HG03025 (cell line): ENCODE measurements at regions not wholly inside any gene's neighbourhood (a gene's known extent, or its start where the extent isn't known, plus 50 kb on each side); places are given as distances from the start of the nearest gene placed in this dataset.
"Not testable (repeated sequence)": the region's sequence is repeated elsewhere in the genome, so short reads cannot be mapped to it uniquely, and the experiment has no call there.

Source experiments
- ATAC-seq: cut with Tn5 transposase; IDR thresholded peaks from one replicate; pipeline ENCODE4 v1.9.1; 2021; ENCODE audit warnings: mild to moderate bottlenecking, moderate library complexity; ENCODE audit not compliant: unreplicated experiment, low FRiP score

DNA sequence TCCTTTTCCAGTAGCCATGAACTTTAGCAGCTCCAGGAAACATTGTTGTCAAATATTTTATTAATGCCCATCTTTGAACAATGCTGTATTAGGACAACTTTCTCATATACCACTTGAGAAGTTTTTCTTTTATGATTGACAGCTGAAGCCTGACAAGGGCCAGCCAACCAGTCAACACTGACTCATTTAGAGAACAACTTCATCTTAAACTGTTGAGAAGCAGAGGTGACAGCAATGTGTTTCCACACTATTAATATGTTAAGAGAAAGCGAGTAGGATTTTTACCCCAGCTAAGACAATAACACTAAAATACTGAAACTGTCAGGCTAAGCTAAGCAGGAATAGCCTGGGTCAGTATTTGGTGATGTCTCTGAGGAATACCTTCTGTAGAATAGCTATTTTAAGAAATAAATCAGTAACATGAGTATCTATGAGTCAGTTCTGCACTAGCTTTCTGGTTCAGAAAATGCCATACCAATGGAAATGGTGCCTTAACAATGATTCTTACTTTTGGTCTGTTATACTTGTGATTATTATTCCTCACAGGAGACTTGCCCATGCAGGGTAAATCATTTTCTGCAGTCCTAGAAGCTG lies 168.8 kb upstream of the POT1 start:
- peak; percentile 80 for ATAC-seq

DNA sequence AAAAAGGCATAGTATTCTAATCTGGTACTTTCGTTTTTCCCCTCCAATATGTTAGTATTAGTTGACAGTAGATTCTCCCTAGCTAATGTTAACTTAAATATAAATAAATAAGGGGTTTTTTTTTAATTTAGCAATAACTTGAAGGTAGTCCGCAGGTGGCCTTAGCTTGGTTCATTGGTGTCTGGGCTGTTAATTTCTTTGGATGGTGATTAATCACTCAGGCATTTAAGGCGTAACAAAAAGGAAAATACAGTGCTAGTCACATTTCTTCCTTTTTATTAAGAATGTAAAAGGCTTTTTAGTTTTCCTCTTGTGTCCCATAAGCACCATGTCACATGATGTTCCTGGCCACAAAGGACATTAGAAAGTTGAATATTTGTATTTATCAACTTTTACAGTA lies 161.0 kb upstream of the POT1 start:
- no peak for ATAC-seq

DNA sequence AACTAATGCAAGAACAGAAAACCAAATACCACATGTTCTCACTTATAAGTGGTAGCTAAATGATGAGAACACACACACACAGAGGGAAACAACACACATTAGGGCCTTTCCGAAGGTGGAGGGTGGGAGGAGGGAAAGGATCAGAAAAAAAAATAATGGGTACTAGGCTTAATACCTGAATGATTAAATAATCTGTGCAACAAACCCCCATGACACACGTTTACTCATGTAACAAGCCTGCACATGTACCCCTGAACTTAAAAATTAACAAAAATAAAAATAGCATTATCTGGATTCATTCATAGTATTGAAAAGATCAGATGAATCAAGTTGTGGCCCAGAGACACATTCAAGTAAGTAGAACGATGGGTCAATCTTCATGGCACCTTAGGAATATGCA lies 159.5 kb upstream of the POT1 start:
- no peak for ATAC-seq

DNA sequence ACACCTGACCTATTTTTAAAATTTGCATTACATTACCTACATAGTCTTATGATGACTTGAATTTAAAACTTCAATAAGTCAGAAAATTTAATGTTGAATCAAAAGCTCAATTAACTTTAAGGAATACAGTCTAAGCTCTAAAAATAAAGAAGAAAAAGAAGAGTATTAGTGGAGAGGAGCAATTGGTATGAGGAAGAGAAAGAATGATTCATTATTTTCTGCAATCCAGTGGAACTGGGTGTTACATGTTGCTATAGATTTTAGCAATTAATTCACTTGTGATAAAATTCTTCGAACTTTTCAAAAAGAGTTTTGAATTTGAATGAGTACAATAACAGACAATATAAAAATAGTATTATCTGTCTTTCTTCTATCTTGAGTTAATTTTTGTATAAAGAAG lies 158.9 kb upstream of the POT1 start:
- ATAC-seq = no peak

DNA sequence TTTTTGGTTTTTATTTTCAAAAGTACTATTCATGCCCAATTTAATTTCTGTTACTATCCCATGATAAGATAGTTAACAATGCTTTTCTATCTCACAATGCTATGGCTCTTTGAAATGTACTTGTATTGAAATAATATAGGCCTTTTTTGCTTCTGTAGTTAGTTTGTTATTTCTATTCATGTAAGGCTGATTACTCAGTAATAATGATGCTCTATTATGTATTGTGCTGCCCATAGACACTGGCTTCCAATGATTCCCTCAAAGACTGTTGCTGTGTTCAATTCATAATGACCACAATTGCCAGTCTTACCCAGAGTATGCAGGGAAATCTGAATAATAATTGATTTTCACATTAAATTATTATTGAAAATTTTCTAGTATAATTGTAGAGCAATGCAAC lies 155.5 kb upstream of the POT1 start:
- no peak for ATAC-seq

DNA sequence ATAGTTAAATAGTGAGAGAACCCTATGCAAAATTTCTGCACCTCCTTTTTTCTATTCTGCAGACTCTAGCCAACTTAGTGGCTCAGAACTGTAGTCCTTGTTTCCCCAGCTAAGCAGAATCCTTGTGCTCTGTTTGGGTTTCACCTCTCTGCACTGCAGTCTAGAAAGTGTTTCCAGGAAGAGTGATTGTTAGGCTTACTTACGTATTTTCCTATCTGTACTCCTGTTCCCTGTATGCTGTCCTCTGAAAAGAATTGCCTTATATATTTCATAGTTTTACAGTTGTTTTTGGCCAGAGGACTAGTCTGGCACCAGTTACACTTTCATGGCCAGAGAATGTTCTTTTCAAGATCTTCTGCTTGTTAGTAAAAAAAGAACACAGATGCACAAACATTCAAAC lies 154.6 kb upstream of the POT1 start:
- ATAC-seq = no peak

DNA sequence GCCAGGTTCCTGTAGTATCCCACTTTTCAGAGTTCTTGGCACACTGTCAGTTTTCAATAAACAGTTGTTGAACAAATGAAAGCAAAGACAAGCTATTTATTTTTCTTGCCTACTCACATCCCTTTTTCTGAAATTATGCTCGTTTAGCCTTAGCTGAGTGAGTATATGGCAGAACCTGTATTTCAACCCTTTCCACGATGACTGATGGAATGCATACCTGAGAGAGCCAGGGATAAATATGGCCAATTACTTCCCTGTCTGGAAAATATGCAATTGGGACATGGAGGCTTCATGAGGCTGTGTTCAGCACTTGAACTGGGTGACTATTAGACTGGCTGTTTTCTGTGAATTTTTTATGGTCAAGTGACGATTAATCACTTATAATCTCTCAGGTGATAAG lies 144.5 kb upstream of the POT1 start:
- no peak for ATAC-seq

DNA sequence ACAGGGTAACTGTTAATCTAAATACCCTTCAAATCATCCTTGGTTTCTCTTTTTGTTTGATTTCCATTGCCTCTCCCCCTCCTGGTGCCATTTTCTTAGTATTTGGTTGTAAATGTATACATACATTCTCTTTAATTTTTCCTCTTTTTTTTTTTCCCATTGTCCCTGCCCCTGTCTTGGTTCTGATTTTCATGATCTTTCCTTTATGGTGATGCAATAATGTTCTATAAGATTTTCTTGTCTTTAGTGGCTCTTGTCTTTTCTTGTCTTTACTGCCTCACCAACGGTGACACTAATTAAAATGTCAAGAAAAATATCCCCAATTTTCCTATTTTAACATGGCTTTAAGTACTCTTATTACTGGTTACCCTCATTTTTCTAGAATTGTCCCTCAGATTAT lies 135.9 kb upstream of the POT1 start:
- no peak for ATAC-seq

DNA sequence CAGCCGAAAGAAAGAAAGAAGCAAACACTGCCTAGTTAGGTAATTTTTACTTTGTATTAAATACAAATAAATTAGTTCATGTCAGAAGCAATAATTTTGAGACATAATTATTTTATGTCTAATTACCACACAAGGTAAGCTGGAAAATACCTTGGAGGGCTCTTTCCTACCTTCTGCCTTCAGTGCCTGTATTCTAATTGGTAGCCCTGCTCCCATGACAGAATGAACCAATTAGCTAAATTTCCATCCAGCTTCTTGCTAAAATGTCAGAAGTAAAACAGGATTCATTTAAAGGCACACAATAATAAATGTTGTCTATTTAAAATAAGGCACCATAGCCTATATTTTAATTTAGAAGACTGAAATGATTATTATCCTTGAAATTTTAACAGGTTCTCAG lies 135.4 kb upstream of the POT1 start:
- no peak for ATAC-seq

DNA sequence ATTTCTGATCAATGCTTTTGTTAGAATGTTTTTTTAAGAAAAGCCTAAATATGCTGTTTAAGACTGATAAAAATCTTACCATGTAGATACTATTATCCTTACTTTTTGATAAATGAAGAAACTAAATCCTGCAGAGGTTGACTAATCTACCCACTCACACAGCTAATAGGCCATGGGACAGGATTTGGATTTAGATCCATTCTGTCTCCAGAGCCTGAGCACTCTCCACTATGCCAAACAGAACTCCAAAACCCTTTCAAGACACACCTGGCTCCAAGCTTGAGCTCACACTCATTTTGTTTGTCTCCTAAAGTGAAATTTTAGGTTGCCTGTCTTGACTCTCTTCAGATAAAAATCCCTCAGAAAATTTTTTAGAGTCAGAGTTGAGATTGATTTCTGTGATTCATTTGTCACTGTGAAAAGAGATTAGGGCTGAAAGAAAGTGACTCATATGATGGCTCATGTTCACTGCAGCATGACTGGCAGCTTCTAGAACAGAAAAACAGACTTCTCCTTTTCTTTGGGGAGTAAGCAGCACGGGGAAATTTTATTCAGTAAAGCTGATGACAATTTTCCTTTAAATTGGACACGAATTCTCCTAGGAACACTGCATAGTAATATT lies 132.3 kb upstream of the POT1 start:
- ATAC-seq = peak; percentile 74

DNA sequence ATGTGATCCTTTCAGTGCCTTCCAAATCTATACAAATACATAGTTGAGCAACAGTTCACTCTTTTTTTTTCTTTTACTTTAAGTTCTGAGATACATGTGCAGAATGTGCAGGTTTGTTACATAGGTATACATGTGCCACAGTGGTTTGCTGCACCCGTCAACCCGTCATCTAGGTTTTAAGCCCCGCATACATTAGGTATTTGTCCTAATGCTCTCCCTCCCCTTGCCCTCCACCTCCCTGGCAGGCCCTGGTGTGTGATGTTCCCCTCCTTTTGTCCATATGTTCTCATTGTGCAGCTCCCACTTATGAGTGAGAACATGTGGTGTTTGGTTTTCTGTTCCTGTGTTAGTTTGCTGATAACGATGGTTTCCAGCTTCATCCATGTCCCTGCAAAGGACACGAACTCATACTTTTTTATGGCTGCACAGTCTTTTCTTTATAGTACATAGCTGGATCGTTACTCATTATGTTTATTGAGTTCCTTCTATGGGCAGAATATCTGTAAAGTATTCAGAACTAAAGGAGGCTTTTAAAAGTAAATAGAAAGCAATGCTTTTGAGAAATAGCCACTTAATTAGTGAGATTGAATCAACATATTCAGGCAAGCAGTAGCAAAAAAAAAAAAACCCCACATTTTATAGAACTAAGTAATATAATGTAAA lies 131.6 kb upstream of the POT1 start:
- ATAC-seq = not testable (repeated sequence)

DNA sequence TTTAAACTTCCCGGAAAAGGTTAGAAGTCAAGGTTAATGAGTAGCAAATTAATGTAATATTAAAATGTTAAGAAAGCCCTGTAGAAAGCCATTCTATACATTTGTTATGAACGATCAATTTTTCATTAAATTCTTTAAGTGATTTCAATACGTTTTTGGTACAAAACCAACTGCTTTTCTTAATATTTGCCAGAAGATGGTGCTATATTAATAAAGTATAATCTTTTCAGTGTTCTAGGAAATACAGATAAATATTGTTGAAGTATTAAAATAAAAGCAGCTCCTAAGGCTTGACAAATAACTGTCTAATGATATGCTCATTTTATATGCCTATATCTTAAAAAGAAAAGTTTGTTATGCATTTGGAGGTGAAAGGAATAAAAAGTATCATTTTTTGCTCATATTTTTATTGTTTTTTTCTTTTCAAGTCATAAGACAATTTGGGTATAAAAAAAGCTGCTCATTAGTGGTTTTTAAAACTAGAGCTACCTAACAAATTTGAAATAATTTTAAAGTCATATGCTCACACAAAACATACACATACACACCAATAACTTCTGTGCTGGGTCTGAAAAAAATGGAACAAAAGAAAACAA lies 130.3 kb upstream of the POT1 start:
- ATAC-seq = no peak

DNA sequence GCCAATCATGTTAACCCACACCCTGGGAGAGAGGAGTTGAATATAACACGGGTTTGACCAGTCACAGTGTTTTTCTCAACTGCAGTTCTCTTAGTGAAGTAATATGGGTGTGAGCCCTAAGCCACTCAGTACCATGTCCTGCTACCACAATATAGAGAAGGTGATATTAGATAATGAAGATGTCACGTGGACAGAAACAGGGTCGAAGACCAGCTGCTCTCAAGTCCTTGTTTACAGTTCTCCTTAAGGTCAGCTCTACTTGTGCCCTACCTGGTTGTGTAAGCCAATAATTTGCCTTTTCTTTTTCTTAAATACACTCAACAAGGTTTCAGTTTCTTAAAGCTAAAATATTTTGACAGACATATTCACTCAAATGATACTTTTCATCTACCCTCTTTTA lies 128.3 kb upstream of the POT1 start:
- no peak for ATAC-seq

DNA sequence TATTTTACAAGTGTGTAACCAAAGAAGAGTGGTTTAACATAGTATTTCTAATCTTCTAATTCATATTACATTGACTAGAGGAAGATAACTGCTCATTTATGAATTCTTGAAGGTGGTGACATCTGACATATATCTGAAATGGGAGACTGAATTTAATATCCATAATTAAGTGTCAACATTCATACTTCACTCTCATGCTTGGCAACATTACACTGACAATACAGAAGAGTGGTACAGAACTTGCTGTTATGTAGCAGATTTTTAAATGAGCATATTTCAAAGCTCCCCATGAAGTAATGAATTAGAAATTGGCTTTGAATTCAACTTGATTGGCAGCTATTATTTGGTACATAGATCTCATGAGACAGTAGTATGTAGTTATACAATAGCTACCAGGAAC lies 125.8 kb upstream of the POT1 start:
- no peak for ATAC-seq

DNA sequence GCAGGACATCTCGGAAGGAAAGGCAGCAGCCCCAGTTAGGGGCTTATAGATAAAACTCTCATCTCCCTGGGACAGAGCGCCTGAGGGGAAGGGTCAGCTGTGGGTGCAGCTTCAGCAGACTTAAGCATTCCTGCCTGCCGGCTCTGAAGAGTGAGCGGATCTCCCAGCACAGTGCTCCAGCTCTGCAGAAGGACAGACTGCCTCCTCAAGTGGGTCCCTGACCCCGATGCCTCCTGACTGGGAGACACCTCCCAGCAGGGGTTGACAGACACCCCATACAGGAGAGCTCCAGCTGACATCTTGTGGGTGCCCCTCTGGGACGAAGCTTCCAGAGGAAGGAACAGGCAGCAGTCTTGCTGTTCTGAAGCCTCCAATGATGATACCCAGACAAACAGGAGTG lies 117.1 kb upstream of the POT1 start:
- no peak for ATAC-seq

DNA sequence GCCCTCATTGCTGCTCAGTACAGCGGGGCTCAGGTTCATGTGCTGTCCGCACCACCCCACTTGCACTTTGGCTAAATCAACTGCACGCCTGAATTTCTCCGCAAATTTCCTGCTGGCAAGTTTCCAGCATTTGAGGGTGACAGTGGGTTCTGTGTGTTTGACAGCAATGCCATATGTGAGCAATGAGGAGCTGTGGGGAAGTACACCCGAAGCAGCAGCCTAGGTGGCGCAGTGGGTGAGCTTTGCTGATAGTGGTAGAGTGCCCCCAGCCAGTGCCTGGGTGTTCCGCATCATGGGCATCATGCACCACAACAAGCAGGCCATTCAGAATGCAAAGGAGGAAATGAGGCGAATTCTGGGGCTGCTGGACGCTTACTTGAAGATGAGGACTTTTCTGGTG lies 103.9 kb upstream of the POT1 start:
- no peak for ATAC-seq

DNA sequence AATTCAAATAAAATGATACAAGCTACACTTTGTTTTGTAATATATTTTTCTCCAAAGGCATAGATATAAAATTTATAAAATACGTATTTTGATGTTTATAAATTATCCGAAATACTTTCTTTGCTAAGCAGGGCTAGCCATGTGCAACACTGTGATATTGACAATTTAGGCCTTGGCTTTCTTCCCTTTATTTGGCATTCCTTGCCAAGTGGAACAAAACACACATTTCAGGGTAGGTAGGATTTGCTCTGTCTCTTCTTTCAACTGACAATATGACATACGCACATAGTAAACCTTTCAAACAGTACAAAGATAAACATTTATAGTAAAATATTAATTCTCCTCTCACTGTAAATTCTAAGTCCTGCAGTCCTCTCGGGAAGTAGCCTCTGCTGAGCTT lies 103.3 kb upstream of the POT1 start:
- no peak for ATAC-seq

DNA sequence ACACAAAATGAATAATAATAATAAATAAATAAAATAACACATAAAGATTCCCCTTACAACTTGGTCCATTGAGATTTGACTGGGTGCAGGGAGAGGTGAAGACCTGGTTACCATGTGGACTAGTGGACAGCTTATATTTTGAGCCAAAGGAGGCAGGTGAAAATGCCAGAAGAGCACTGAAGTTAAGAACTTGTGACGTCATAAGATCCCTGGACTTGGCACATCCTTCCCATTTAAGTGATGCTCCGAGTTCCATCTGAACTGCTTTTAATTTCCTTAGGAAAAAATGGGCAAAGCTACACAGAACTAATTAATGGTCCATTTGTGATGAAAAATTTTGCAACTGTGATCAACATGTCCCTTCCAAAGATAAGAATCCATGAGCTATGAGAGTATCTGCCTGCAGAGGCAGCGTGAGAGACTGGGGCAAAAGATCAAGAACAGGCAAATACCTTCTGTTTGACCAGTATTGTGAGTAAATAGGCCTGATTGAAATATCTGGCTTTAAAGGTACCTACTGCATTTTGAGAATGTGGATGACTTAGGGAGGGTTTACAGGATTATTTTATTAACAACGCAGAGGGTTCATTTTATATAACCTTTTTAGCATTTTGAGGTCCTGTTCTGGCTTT lies 101.2 kb upstream of the POT1 start:
- ATAC-seq = no peak

DNA sequence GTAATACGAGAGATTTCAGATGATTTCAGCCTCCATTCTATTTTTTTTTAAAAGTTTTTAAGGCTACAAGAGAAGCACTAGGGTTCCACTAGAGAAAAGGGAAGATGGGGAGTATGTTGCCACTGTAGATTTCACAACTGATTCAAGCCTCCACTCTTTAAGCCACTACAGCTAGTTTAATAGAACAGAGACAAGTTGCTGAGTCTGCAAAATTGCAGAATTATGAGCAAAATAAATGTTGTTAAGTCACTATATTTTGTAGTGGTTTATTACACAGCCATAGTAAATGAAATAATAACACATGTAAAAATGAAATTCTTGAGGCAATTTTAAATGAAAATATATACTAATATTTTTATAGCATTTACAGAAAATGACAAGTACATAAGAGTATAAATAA lies 96.0 kb upstream of the POT1 start:
- ATAC-seq = no peak

DNA sequence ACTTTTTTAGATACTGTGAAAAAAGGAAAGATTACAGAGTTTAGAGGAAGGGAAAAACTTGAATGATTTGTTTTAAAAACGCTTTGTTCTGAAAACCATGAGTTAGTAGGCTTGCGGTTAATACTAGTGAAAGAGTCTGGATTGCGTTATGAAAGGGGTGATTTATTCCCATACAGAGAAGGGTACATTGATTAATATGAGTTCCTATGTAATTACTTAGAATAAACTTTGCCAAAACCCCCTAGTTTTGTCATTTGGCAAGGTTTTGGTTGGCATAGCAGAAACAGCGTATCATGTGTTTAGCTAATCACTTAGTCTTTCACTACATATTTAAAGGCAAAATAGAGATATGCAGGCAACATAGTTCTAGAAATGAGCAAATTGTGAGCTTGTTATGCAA lies 91.2 kb upstream of the POT1 start:
- ATAC-seq = no peak

DNA sequence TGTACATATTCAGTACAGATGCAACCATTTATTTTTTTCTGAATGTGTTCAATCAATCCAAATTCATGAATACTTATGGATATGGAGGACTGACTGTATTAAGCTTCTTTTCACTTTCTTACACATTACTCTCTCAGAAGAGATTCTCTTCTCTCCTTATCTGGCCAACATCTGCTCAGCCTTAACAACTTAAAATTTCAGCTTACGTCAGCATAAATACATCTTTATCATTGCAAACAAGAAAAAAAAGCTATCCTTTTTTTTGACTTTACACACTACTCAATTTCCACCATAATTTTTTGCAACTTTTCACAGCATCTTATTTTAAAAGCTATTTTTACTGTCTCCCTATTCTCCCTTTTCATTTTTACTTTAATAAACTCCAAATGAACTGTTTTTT lies 80.9 kb upstream of the POT1 start:
- no peak for ATAC-seq

DNA sequence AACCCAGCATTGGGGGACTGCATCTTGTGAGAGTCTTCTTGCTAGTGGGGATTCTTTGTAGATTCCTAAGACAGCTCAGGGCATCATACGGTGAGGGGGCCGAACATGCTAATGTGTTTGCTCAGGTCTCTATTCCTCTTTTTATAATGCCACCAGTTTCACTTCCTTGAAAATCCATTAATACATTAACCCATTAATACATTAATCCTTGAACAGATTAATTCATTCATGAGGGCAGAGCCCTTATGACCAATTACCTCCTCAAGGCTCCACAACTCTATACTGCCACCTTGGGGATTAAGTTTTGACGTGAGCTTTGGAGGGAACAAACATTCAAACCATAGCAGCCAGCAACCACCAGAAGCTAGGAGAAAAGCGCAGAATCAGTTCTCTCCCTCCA lies 67.2 kb upstream of the POT1 start:
- ATAC-seq = peak; percentile 68
